OCI-LY7 (cell line): ENCODE measurements at regions not wholly inside any gene's neighbourhood (a gene's known extent, or its start where the extent isn't known, plus 50 kb on each side); places are given as distances from the start of the nearest gene placed in this dataset.

Experiments
- BruUV-seq: library from RNA; stranded (reverse); fragments of 400-500 nt; replicated peaks from 2 replicates; lab custom pipeline; 2021; lab: Mats Ljungman, UMichigan
- CTCF ChIA-PET: fragments of 300-600 bp; sonication (Branson Sonifier 250); formaldehyde crosslinking; loops from one replicate; lab custom pipeline; 2022; ENCODE audit warnings: antibody characterized with exemption; ENCODE audit not compliant: unreplicated experiment; lab: Charles Lee
- POLR2A ChIA-PET: fragments of 300-600 bp; sonication (Branson Sonifier 250); formaldehyde crosslinking; loops from one replicate; lab custom pipeline; 2022; ENCODE audit warnings: antibody characterized with exemption; lab: Charles Lee
- DNase-seq: peaks from one replicate; pipeline ENCODE4 v3.0.0-alpha.2; 2015; ENCODE audit warnings: low spot score
- H2AFZ ChIP-seq: fragments of 200-600 bp; sonication (generic), shearing (Covaris generic); 2 replicates; pipeline ENCODE4 v1.6.1; 2014; ENCODE audit warnings: mild to moderate bottlenecking, antibody characterized with exemption, low read length, moderate library complexity
- H3K27ac ChIP-seq: fragments of 200-600 bp; sonication (generic); 2 replicates; pipeline ENCODE4 v1.5.1; 2014; ENCODE audit warnings: mixed run types, low read depth, mild to moderate bottlenecking, moderate library complexity, low read length, inconsistent platforms; ENCODE audit not compliant: poor library complexity, severe bottlenecking
- H3K36me3 ChIP-seq: fragments of 200-600 bp; sonication (generic); 2 replicates; pipeline ENCODE4 v1.6.1; 2014; ENCODE audit warnings: mild to moderate bottlenecking, antibody characterized with exemption, low read length, moderate library complexity, mixed read lengths; ENCODE audit not compliant: insufficient read depth
- H3K4me1 ChIP-seq: fragments of 200-600 bp; sonication (generic); 2 replicates; pipeline ENCODE4 v1.5.1; 2014; ENCODE audit warnings: mild to moderate bottlenecking, low read length; ENCODE audit not compliant: insufficient read depth, poor library complexity, severe bottlenecking
- H3K4me2 ChIP-seq: fragments of 200-600 bp; sonication (generic); 2 replicates; pipeline ENCODE4 v1.6.1; 2014; ENCODE audit warnings: mild to moderate bottlenecking, low read length
- H3K4me3 ChIP-seq: fragments of 200-600 bp; sonication (generic); 2 replicates; pipeline ENCODE4 v1.5.1; 2014; ENCODE audit warnings: mild to moderate bottlenecking, low read depth, low read length; ENCODE audit not compliant: poor library complexity, severe bottlenecking
- H3K79me2 ChIP-seq: fragments of 200-600 bp; sonication (generic); 2 replicates; pipeline ENCODE4 v1.6.1; 2016; ENCODE audit warnings: low read depth, mild to moderate bottlenecking, low read length, moderate library complexity, mixed read lengths; ENCODE audit not compliant: insufficient read depth
- H3K9me2 ChIP-seq: fragments of 200-600 bp; sonication (generic); 2 replicates; pipeline ENCODE4 v1.6.1; 2016; ENCODE audit warnings: mild to moderate bottlenecking, low read length, mixed read lengths; ENCODE audit not compliant: insufficient read depth
- H3K9me3 ChIP-seq: fragments of 200-600 bp; sonication (generic); 2 replicates; pipeline ENCODE4 v1.6.1; 2014; ENCODE audit warnings: mild to moderate bottlenecking, mixed run types, low read length, mixed read lengths
- H4K20me1 ChIP-seq: fragments of 200-600 bp; sonication (generic); 2 replicates; pipeline ENCODE4 v1.6.1; 2014; ENCODE audit warnings: mild to moderate bottlenecking, antibody characterized with exemption, low read length, moderate library complexity, mixed read lengths; ENCODE audit not compliant: insufficient read depth
- EZH2phosphoT487 ChIP-seq: fragments of 200-600 bp; sonication (generic); IDR thresholded peaks from 2 replicates; pipeline ENCODE4 v1.6.1; 2018; ENCODE audit warnings: low read depth, borderline replicate concordance, mild to moderate bottlenecking, mixed run types, antibody characterized with exemption, low read length, moderate library complexity, mixed read lengths
- intact Hi-C: fragments of 100-400 bp; cut with micrococcal nuclease; formaldehyde crosslinking; loops from one replicate; pipeline ENCODE4 v1.10.0; 2022; ENCODE audit not compliant: unreplicated experiment
- TF ChIP-seq, protein P1 (sequence below): fragments of 200-600 bp; sonication (generic); conservative IDR thresholded peaks from 2 replicates; pipeline ENCODE4 v1.5.1; 2014; ENCODE audit warnings: mild to moderate bottlenecking, antibody characterized with exemption, low read length, moderate library complexity, mixed read lengths

DNA sequence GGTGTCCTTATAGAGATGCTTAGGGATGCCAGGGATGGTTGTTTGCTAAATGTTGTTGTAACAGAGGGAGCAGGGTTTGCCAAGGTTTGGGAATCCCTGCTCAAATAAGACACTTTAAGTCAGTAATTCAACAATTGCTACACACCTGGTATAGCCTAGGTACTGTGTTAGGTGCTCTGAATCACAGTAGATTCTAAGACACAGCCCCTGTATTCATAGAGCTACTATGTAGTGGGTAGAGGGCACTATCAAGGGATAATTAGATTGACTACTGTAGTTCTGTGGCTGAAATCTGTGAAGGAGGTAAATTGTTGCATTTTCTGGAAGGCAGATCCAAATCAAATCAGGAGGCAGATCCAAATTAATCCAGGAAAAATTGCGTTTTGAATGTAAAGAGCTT is 149.2 kb downstream of the C12orf75 start:
- Histone ChIP-seq H3K36me3 (no peaks in the 10 kb centered on the region), H3K9me2 (no peaks in the 10 kb centered on the region), H3K27ac (no peak overlapping the region), H3K4me3 (no peak overlapping the region), H4K20me1 (no peaks in the 10 kb centered on the region), H3K79me2 (no peaks in the 10 kb centered on the region), H2AFZ (no peak overlapping the region), H3K4me2 (no peak overlapping the region), H3K4me1 (no peaks in the 10 kb centered on the region), H3K9me3 (no peaks in the 10 kb centered on the region)
- no TSS peak for BruUV-seq
- intact Hi-C loops, result no loop called here
- DNase-seq, result no peak
- POLR2A ChIA-PET, result interaction anchor here (1.6 kb wide), 1 partner anchor 11 kb away, joined by 7 read pairs; no protein-coding TSS in a partner anchor
- TF ChIP-seq, protein P1, sequence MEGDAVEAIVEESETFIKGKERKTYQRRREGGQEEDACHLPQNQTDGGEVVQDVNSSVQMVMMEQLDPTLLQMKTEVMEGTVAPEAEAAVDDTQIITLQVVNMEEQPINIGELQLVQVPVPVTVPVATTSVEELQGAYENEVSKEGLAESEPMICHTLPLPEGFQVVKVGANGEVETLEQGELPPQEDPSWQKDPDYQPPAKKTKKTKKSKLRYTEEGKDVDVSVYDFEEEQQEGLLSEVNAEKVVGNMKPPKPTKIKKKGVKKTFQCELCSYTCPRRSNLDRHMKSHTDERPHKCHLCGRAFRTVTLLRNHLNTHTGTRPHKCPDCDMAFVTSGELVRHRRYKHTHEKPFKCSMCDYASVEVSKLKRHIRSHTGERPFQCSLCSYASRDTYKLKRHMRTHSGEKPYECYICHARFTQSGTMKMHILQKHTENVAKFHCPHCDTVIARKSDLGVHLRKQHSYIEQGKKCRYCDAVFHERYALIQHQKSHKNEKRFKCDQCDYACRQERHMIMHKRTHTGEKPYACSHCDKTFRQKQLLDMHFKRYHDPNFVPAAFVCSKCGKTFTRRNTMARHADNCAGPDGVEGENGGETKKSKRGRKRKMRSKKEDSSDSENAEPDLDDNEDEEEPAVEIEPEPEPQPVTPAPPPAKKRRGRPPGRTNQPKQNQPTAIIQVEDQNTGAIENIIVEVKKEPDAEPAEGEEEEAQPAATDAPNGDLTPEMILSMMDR, result no peak
- TF ChIP-seq EZH2phosphoT487, result no peak
- CTCF ChIA-PET, result no interaction called here

DNA sequence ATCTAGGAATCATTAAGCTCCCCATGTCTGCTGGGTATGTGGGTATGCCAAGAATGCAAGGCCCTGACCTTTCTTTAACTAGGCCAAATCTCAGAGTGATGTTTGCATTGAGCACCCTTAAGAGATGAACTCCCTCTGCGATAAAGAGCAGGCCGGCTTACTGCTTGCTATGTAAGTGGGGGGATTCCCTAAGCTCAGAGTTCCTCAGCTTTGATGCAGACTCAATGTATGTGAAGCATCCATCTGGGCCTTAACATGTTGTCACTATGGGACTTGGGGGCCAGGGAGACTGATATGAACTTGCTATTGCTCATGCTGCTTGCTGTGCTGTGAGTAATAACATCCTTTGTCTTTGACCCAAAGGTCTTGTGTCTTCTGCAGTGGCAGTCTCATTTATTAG is 149.7 kb downstream of the C12orf75 start:
- intact Hi-C loops, result no loop called here
- H4K20me1 ChIP-seq, result no peaks in the 10 kb centered on the region
- no peaks in the 10 kb centered on the region for H3K4me1 ChIP-seq
- TF ChIP-seq, protein P1, result no peak
- TF ChIP-seq EZH2phosphoT487, result no peak
- H3K4me3 ChIP-seq, result no peak overlapping the region
- no peaks in the 10 kb centered on the region for H3K9me3 ChIP-seq
- POLR2A ChIA-PET, result interaction anchor here (1.6 kb wide), 1 partner anchor 10 kb away, joined by 7 read pairs; no protein-coding TSS in a partner anchor
- H3K36me3 ChIP-seq, result no peaks in the 10 kb centered on the region
- no peak for DNase-seq
- no peak overlapping the region for H3K4me2 ChIP-seq
- BruUV-seq, result no TSS peak
- CTCF ChIA-PET, result no interaction called here
- H3K27ac ChIP-seq, result no peak overlapping the region
- H3K79me2 ChIP-seq, result no peaks in the 10 kb centered on the region
- H3K9me2 ChIP-seq, result no peaks in the 10 kb centered on the region
- H2AFZ ChIP-seq, result no peak overlapping the region

DNA sequence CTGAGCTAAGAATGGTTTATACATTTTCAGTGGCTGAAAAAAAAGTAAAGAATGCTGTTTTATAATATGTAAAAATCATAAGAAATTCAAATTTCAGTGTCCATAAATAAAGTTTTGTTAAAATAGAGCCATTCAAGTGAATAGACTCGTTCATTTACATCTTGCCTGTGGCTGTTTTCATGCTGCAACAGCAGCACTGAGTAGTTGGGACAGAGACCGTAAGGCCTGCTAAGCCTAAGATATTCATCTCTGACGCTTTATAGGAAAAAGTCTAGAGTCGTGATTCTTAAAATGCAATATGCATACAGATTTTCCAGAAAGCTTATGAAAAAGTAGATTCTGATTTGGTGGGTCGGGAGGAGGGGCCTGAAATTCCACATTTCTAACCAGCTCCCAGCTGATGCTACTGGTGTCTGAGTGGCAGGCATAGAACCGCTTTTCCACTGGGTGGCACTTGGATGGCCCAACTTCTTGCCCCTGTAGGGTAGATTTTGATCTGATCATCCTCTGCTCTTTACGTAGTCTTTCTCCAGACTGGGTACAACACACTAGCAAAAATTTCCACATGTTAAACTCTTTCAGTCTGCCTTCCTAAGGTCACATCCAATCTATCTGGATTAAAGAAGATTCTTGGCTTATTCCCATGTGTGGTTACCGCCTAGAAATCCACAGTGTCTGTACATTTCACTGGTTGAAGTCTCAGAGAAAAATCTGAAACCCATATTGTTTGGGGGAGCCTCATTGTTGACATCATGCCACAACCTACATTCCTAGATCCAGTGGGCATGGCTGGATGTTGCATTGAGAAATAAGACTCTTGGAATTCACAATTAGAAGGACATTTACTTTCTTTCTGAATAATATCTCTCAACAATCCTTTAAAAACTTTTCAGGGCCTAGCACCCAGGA is 151.2 kb downstream of the C12orf75 start:
- TF ChIP-seq, protein P1, result no peak
- no peak for TF ChIP-seq EZH2phosphoT487
- no peak overlapping the region for H3K27ac ChIP-seq
- CTCF ChIA-PET, result no interaction called here
- no peak overlapping the region for H3K4me2 ChIP-seq
- BruUV-seq, result no TSS peak
- H3K9me3 ChIP-seq, result no peaks in the 10 kb centered on the region
- no peak overlapping the region for H3K4me3 ChIP-seq
- POLR2A ChIA-PET, result no interaction called here
- H2AFZ ChIP-seq, result no peak overlapping the region
- H3K4me1 ChIP-seq, result no peaks in the 10 kb centered on the region
- no peaks in the 10 kb centered on the region for H4K20me1 ChIP-seq
- H3K9me2 ChIP-seq, result no peaks in the 10 kb centered on the region
- intact Hi-C loops, result no loop called here
- no peak for DNase-seq
- H3K79me2 ChIP-seq, result no peaks in the 10 kb centered on the region
- no peaks in the 10 kb centered on the region for H3K36me3 ChIP-seq
